ENCODE measurements at regions not wholly inside any gene's neighbourhood (a gene's known extent, or its start where the extent isn't known, plus 50 kb on each side); places are given as distances from the start of the nearest gene placed in this dataset.

DNA sequence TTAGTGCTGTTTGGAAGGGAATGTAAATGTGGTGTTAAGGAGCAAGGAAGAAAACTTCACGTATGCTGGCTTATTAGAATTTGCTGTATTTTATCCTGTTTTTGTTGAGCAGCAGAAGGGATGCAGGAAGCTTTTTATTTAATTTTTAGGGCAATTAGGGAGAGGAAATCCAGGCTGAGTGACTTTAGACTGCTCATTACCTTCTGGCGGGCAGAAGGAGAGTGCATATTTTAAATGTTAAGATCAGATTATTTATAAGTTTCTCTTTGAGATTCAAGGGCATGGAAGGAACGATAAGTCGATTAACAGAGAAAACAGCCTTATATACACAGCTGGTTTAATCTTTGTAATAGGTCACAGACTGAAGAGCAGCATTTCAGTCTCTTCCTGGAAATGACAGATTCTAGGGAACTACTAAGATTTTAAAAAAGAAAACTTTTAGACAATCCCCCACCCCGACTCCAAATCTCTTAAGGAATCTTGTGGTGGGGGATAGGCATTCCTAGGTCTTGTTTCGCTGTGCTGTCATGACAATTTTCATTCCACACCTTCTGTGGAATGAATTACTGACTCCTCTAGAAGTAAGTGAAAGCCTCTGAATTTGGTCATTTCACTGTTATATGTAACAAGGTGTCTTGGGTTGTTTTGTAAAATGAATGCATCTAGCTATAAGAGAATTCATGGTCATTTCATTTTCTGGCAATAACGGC is 402.5 kb downstream of the RAPGEF2 start:
- no peaks in the 10 kb centered on the region for H3K9me3 ChIP-seq (ENCODE audit: control insufficient read depth, low read depth, low read length)
- H3K4me1 ChIP-seq (ENCODE audit: control insufficient read depth, low read depth, low read length): peaks cover 32% of the 10 kb centered on the region
- H3K9ac ChIP-seq (ENCODE audit: low read length): no peak overlapping the region
- H3K4me3 ChIP-seq (ENCODE audit: low read length): no peak overlapping the region
- H3K36me3 ChIP-seq (ENCODE audit: control insufficient read depth, low read depth, low read length): no peaks in the 10 kb centered on the region
- H3K27ac ChIP-seq (ENCODE audit: low read length): no peak overlapping the region
- no peaks in the 10 kb centered on the region for H3K27me3 ChIP-seq (ENCODE audit: control insufficient read depth, insufficient read depth, low read length)

GRCh38 chr4:159506801-159507517 is 404.1 kb downstream of the RAPGEF2 start:
- Histone ChIP-seq H3K36me3 (ENCODE audit: control insufficient read depth, low read depth, low read length) (no peaks in the 10 kb centered on the region), H3K9me3 (ENCODE audit: control insufficient read depth, low read depth, low read length) (no peaks in the 10 kb centered on the region), H3K4me1 (ENCODE audit: control insufficient read depth, low read depth, low read length) (peaks cover 32% of the 10 kb centered on the region)

GRCh38 chr4:159508917-159509500 is 406.1 kb downstream of the RAPGEF2 start:
- Histone ChIP-seq H3K9ac (ENCODE audit: low read length) (no peak overlapping the region), H3K27me3 (ENCODE audit: control insufficient read depth, insufficient read depth, low read length) (no peaks in the 10 kb centered on the region), H3K36me3 (ENCODE audit: control insufficient read depth, low read depth, low read length) (no peaks in the 10 kb centered on the region), H3K9me3 (ENCODE audit: control insufficient read depth, low read depth, low read length) (no peaks in the 10 kb centered on the region), H3K4me1 (ENCODE audit: control insufficient read depth, low read depth, low read length) (peaks cover 16% of the 10 kb centered on the region), H3K27ac (ENCODE audit: low read length) (no peak overlapping the region), H3K4me3 (ENCODE audit: low read length) (no peak overlapping the region)

More at GRCh38 chr4:159506801-159507517, 404.1 kb downstream of the RAPGEF2 start:
- no peak overlapping the region for H3K4me3 ChIP-seq (ENCODE audit: low read length)
- no peak overlapping the region for H3K9ac ChIP-seq (ENCODE audit: low read length)
- H3K27me3 ChIP-seq (ENCODE audit: control insufficient read depth, insufficient read depth, low read length): no peaks in the 10 kb centered on the region
- H3K27ac ChIP-seq (ENCODE audit: low read length): no peak overlapping the region

GRCh38 chr4:159512348-159512747 is 409.5 kb downstream of the RAPGEF2 start:
- Histone ChIP-seq H3K9ac (ENCODE audit: low read length) (no peak overlapping the region), H3K9me3 (ENCODE audit: control insufficient read depth, low read depth, low read length) (no peaks in the 10 kb centered on the region), H3K4me1 (ENCODE audit: control insufficient read depth, low read depth, low read length) (no peaks in the 10 kb centered on the region), H3K27ac (ENCODE audit: low read length) (no peak overlapping the region), H3K4me3 (ENCODE audit: low read length) (no peak overlapping the region), H3K27me3 (ENCODE audit: control insufficient read depth, insufficient read depth, low read length) (no peaks in the 10 kb centered on the region), H3K36me3 (ENCODE audit: control insufficient read depth, low read depth, low read length) (no peaks in the 10 kb centered on the region)

- Histone ChIP-seq H3K27ac (ENCODE audit: low read length) (no peak overlapping the region), H3K9me3 (ENCODE audit: control insufficient read depth, low read depth, low read length) (no peaks in the 10 kb centered on the region), H3K9ac (ENCODE audit: low read length) (no peak overlapping the region), H3K36me3 (ENCODE audit: control insufficient read depth, low read depth, low read length) (no peaks in the 10 kb centered on the region), H3K4me3 (ENCODE audit: low read length) (no peak overlapping the region), H3K4me1 (ENCODE audit: control insufficient read depth, low read depth, low read length) (no peaks in the 10 kb centered on the region), H3K27me3 (ENCODE audit: control insufficient read depth, insufficient read depth, low read length) (no peaks in the 10 kb centered on the region)
Measured at GRCh38 chr4:159515314-159516025, 412.6 kb downstream of the RAPGEF2 start.

DNA sequence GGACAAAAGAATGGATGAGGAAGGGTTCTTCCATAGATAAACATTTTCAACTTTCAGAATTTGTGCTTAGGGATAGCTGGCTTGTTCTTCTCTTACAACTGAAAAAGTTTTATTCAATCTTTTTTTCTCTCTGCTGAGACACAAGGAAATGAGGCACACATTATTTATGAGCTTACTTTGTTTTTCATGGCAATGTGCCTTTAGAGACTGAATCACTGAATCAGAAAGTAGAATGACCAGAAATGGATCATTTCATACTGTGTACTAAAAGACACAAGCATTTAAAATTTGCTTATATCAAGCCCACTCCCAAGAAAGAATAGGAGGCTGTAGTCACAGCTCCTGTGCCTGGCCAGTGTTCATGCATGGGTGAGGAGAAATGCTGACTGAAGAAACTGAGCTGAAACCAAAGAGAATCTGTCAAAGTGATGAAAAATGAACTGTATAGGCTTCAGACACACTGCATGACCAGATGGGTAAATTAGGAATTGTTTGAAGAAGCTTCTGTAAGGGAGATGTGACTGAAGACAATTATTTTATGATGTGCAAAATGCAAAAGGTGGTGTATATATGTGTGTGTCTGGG is 413.8 kb downstream of the RAPGEF2 start:
- Histone ChIP-seq H3K27ac (ENCODE audit: low read length) (no peak overlapping the region), H3K4me3 (ENCODE audit: low read length) (no peak overlapping the region), H3K36me3 (ENCODE audit: control insufficient read depth, low read depth, low read length) (no peaks in the 10 kb centered on the region), H3K9me3 (ENCODE audit: control insufficient read depth, low read depth, low read length) (no peaks in the 10 kb centered on the region), H3K4me1 (ENCODE audit: control insufficient read depth, low read depth, low read length) (no peaks in the 10 kb centered on the region), H3K27me3 (ENCODE audit: control insufficient read depth, insufficient read depth, low read length) (no peaks in the 10 kb centered on the region), H3K9ac (ENCODE audit: low read length) (no peak overlapping the region)

- Histone ChIP-seq H3K9me3 (ENCODE audit: control insufficient read depth, low read depth, low read length) (peaks cover 2% of the 10 kb centered on the region), H3K4me3 (ENCODE audit: low read length) (no peak overlapping the region), H3K9ac (ENCODE audit: low read length) (no peak overlapping the region), H3K27me3 (ENCODE audit: control insufficient read depth, insufficient read depth, low read length) (no peaks in the 10 kb centered on the region), H3K4me1 (ENCODE audit: control insufficient read depth, low read depth, low read length) (no peaks in the 10 kb centered on the region), H3K36me3 (ENCODE audit: control insufficient read depth, low read depth, low read length) (no peaks in the 10 kb centered on the region), H3K27ac (ENCODE audit: low read length) (no peak overlapping the region)
Measured at GRCh38 chr4:159520074-159520473, 417.2 kb downstream of the RAPGEF2 start.

DNA sequence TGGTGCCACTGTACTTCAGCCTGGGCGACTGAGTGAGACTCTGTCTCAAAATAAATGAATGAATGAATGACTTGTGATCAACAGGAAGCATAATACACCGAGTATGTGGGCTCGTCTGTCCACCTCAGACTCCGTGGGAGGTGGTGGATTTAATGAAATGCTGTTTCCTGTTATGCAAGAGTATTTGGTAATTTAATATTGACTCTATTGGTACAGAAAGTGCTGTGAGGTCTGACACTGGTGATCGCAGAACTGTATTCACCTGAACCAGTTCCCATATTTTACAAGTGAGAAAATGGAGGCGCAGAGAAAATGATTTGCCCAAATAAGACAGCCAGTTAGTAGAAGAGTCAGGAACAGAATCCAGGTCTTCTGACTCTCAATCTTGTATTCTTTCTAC is 423.3 kb downstream of the RAPGEF2 start:
- no peak overlapping the region for H3K27ac ChIP-seq (ENCODE audit: low read length)

GRCh38 chr4:159534655-159535054 is 431.8 kb downstream of the RAPGEF2 start:
- Histone ChIP-seq H3K27me3 (ENCODE audit: control insufficient read depth, insufficient read depth, low read length) (no peaks in the 10 kb centered on the region), H3K9me3 (ENCODE audit: control insufficient read depth, low read depth, low read length) (peaks cover 22% of the 10 kb centered on the region), H3K27ac (ENCODE audit: low read length) (no peak overlapping the region), H3K9ac (ENCODE audit: low read length) (no peak overlapping the region), H3K36me3 (ENCODE audit: control insufficient read depth, low read depth, low read length) (no peaks in the 10 kb centered on the region), H3K4me1 (ENCODE audit: control insufficient read depth, low read depth, low read length) (peaks cover 7% of the 10 kb centered on the region), H3K4me3 (ENCODE audit: low read length) (no peak overlapping the region)

More for the DNA sequence above, 423.3 kb downstream of the RAPGEF2 start:
- peaks cover 2% of the 10 kb centered on the region for H3K9me3 ChIP-seq (ENCODE audit: control insufficient read depth, low read depth, low read length)
- no peaks in the 10 kb centered on the region for H3K36me3 ChIP-seq (ENCODE audit: control insufficient read depth, low read depth, low read length)
- no peaks in the 10 kb centered on the region for H3K27me3 ChIP-seq (ENCODE audit: control insufficient read depth, insufficient read depth, low read length)
- H3K4me3 ChIP-seq (ENCODE audit: low read length): no peak overlapping the region
- H3K4me1 ChIP-seq (ENCODE audit: control insufficient read depth, low read depth, low read length): no peaks in the 10 kb centered on the region
- no peak overlapping the region for H3K9ac ChIP-seq (ENCODE audit: low read length)

GRCh38 chr4:159538556-159538955 is 435.7 kb downstream of the RAPGEF2 start:
- Histone ChIP-seq H3K9ac (ENCODE audit: low read length) (no peak overlapping the region), H3K27me3 (ENCODE audit: control insufficient read depth, insufficient read depth, low read length) (no peaks in the 10 kb centered on the region), H3K4me1 (ENCODE audit: control insufficient read depth, low read depth, low read length) (peaks cover 35% of the 10 kb centered on the region), H3K4me3 (ENCODE audit: low read length) (no peak overlapping the region), H3K36me3 (ENCODE audit: control insufficient read depth, low read depth, low read length) (no peaks in the 10 kb centered on the region), H3K9me3 (ENCODE audit: control insufficient read depth, low read depth, low read length) (peaks cover 22% of the 10 kb centered on the region), H3K27ac (ENCODE audit: low read length) (no peak overlapping the region)

GRCh38 chr4:159540038-159540437 is 437.2 kb downstream of the RAPGEF2 start:
- Histone ChIP-seq H3K27me3 (ENCODE audit: control insufficient read depth, insufficient read depth, low read length) (no peaks in the 10 kb centered on the region), H3K4me3 (ENCODE audit: low read length) (no peak overlapping the region), H3K36me3 (ENCODE audit: control insufficient read depth, low read depth, low read length) (no peaks in the 10 kb centered on the region), H3K9ac (ENCODE audit: low read length) (no peak overlapping the region), H3K27ac (ENCODE audit: low read length) (no peak overlapping the region), H3K9me3 (ENCODE audit: control insufficient read depth, low read depth, low read length) (peaks cover 19% of the 10 kb centered on the region), H3K4me1 (ENCODE audit: control insufficient read depth, low read depth, low read length) (peaks cover 35% of the 10 kb centered on the region)

Measured in iPS-18a (cell line).